Fibroblast of villous mesenchyme (primary cell): ENCODE measurements at regions not wholly inside any gene's neighbourhood (a gene's known extent, or its start where the extent isn't known, plus 50 kb on each side); places are given as distances from the start of the nearest gene placed in this dataset.
"Not testable (repeated sequence)": the region's sequence is repeated elsewhere in the genome, so short reads cannot be mapped to it uniquely, and the experiment has no call there.

Source experiments
- DNase-seq: peaks from one replicate; pipeline ENCODE4 v3.0.0-alpha.2; 2010; ENCODE audit warnings: low read depth
- H3K4me3 ChIP-seq: 2 replicates; pipeline ENCODE4 v1.5.1; 2011; ENCODE audit warnings: low read depth, mild to moderate bottlenecking, low read length
- CTCF ChIP-seq: IDR thresholded peaks from 2 replicates; pipeline ENCODE4 v1.5.1; 2012; ENCODE audit warnings: low read depth, mild to moderate bottlenecking, low read length; ENCODE audit not compliant: insufficient read depth

DNA sequence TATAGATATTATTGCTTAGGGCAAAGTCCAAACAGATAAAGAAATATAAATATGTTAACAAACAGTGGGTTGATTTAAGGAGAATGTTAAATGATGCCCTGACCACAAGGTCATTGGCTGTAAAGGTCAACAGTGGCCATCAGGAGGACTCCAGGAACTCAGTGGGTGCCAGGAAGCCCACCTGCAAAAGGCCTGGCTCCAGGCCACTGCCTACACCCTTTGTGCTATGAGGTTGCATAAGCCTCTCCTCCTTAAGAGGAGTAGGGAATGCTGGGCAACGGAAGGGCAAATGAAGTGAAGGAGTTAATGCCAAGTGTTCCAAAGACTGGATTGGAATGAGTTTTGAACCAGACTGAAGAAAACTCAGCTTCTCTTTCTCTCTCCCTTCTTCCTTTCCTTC, 73.3 kb upstream of the ALX4 start:
- TF ChIP-seq CTCF = no peak
- DNase-seq = no peak
- H3K4me3 ChIP-seq = no peak overlapping the region

GRCh38 chr11:44387415-44387814, 77.5 kb upstream of the ALX4 start:
- DNase-seq = no peak
- H3K4me3 ChIP-seq = no peak overlapping the region
- TF ChIP-seq CTCF = no peak

DNA sequence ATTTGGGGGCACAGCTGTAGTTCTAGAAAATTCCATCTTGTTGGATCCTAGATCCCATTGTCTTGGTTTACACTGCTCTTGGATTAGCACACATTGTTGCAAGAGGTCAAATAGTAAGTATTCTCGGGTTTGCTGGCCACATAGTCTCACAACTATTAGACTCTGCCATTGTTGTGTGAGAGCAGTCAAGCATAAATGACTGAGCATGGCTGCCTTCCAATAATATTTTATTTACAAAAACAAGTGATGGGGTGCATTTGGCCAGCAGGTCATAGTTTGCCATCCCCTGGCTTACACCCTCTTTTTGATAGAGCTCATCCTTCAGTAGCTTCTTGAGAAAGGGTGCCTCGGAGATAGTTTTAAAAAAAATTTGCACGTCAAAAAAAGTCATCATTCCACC, 77.9 kb upstream of the ALX4 start:
- no peak for TF ChIP-seq CTCF
- no peak overlapping the region for H3K4me3 ChIP-seq
- DNase-seq = no peak

- no peak overlapping the region for H3K4me3 ChIP-seq
- no peak for TF ChIP-seq CTCF
- no peak for DNase-seq
Observed at GRCh38 chr11:44388828-44389657, 79.1 kb upstream of the ALX4 start.

DNA sequence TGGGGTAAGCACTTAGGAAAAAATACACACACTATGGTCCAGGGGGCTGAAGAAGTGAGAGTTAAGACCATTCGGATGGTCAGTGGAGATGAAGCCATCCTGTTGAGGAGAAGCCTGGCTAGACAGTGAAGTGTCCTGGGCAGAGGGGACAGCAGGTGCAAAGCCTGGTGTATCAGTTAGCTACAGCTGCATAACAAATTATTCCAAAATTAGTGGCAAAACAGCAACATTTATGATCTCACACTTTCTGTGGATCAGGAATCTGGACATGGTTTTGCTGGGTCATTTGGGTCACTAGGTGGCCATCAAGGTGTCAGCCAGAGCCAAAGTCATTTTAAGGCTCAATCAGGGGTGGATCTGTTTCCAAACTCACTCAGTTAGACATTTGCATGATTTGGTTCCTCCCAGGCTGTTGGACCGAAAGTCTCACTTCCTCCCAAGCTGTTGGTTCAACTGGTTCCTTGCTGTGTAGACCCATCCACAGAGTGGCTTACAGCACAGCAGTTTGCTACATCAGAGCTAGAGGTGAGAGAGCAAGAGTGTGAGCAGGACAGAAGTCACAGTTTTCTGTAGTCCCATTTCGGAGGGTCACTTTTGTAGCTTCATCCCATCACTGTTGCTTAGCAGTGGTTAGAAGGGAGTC, 80.1 kb upstream of the ALX4 start:
- no peak for TF ChIP-seq CTCF
- H3K4me3 ChIP-seq = no peak overlapping the region
- DNase-seq = no peak

GRCh38 chr11:44391004-44391403, 81.1 kb upstream of the ALX4 start:
- not testable (repeated sequence) for H3K4me3 ChIP-seq, DNase-seq

DNA sequence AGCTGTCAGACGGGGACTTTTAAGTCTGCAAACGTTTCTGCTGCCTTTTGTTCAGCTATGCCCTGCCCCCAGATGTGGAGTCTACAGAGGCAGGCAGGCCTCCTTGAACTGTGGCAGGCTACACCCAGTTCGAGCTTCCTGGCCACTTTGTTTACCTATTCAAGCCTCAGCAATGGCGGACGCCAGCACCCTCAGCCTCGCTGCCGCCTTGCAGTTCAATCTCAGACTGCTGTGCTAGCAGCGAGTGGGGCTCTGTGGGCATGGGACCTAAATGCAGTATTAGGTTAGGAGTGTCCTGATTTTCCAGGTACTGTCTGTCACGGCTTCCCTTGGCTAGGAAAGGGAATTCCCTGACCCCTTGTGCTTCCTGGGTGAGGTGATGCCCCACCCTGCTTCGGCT, 86.8 kb upstream of the ALX4 start:
- H3K4me3 ChIP-seq, DNase-seq: not testable (repeated sequence)

DNA sequence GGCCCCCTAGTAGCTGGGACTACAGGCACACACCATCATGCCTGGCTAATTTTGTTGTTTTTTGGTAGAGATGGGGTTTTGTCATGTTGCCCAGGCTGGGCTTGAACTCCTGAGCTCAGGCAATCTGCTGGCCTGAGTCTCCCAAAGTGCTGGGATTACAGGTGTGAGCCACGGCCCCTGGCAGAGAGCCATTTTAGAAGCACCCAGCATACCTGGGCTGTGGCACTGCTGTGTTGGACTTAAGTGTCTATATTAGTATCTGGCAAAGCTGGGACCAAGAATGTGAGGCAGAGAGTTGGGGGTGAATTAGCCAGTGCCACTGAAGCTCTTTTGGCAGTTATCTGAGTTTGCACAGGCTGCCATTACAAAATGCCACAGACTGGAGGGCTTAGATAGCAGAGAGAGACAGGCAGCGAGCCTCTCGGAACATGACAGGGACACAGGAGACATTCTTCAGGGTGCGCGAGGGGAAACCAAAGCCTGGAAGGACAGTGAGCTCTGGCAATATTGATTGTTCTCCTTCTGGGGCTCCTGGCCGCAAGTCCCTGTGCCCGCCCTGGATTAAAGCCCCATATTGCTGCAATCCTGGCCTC, 87.7 kb upstream of the ALX4 start:
- DNase-seq = no peak
- no peak for TF ChIP-seq CTCF

More for the DNA sequence above, 87.7 kb upstream of the ALX4 start:
- H3K4me3 ChIP-seq = no peak overlapping the region
